HG03045 (cell line): ENCODE measurements at regions not wholly inside any gene's neighbourhood (a gene's known extent, or its start where the extent isn't known, plus 50 kb on each side); places are given as distances from the start of the nearest gene placed in this dataset.
"Not testable (repeated sequence)": the region's sequence is repeated elsewhere in the genome, so short reads cannot be mapped to it uniquely, and the experiment has no call there.

Experiments used
- ATAC-seq: cut with Tn5 transposase; IDR thresholded peaks from one replicate; pipeline ENCODE4 v1.9.1; 2021; ENCODE audit warnings: mild to moderate bottlenecking, moderate library complexity; ENCODE audit not compliant: unreplicated experiment

DNA sequence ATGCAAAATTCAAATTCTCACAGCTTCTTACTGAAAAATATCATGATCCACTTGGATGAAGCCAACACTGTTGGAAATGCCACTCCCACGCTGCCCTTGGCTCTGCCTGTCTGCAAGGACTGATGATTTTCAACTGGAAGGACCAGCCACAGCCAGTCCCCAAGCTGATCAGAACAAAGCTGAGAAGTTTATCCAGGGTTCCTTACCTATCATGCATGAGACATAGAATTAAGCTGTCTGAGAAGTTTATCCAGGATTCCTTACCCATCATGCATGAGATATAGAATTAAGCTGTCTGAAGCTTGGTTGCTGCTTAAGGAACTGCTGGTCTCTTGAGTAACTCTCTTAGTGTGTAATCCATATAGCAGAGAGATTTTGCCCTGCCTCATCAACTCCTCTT, 159.8 kb upstream of the TMEM260 start:
- ATAC-seq: no peak

DNA sequence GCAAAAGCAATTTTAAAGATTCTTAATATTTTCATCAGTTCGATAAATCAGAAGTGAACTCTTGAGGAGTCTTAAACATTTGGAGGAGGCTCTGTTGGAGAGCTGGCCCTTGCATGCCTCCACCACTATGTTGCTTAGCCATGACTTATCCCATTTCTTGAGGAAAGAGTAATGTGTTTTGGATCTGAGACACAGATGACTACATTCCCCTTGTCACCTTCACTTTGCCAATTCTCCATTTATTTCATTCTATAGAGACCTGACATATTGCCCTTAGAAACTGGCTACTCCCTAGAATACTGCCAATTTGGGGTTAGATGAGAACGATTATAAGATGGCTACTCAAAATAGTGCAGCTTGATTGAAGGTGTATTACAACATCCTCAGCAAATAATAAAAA, 157.4 kb upstream of the TMEM260 start:
- ATAC-seq: no peak

DNA sequence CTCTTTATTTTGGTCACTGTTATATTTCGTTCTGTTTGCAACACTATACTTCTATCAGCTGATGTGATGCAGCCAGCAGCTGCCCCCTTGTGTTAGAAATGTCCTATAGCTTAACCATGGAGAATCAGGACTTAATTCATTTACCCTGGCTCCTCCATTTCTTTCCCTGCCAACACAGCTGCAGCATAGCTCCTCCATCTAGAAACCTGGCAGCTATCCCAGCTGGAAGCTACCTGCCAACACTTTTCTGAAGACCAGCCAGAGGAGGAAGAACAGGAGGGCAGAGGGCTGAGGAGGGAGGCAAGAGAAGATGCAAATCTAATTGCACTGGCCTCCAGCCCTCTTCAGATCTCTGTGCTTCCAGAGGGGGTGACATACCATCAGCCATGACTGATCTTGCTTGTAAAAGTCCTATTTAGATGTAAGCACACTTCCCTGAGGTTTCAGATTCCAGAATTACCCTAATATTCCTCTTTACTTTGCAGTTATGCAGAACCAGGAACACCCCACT, 156.8 kb upstream of the TMEM260 start:
- ATAC-seq: no peak

DNA sequence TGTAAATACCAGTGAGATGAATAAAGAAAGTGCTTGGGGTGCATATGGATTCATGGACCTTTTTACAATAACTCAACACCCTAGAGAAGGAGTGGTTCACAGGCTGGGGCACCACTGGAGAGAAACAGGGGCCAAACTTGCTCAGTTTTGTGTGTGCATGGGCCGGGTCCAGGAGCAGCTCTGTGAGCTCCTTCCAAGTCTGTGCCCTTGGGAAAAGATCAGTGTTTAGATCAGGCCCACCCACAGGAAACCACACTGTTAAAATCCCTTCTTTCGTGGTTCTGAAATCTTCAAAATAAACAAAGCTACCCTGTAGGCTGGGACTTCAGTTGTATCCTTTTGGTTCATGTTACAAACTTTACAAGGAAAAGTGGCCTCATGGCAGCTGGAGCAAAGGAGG, 156.1 kb upstream of the TMEM260 start:
- no peak for ATAC-seq

DNA sequence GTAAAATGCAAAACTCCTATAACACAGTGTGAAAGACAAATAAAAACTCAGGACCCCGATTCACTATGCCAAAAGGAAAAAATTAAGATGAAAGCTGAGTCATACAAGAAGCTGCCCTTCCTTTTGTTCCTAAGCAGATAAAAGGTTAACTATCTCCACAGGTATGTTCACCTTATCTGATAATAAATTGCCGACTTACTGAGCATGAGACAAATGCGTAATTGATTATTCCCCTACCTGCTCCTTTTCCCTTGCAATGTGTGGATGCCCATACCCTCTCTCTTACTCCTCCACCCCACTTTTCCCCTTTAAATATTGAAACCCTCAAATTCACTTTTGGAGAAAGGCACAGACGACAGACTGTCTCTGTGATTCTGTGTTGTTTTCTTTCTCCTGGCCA, 148.6 kb upstream of the TMEM260 start:
- ATAC-seq: no peak

DNA sequence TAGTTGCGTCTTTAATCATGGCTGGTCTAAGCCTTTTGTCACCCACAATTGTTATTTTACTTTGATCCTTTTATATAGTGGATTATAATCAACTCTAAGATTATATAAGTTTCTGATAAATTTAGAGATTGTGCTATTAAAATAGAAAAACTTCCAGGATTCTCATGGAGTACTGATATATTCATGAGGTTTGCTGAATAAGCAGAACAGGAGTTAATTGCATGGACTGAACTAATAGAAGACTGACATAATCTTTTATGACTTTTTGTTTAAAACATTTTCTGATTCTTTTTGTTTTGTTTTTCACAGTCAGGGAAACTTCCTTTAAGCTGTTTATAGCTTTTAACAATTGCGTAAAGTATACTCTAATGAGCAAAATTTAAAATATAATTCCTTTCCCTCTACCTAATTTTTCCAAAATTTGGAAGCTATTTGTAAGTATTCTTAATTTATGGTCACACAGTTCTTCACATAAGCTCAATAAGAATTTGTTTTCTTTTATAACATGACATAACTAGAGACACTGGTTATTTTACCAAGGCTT, 129.9 kb upstream of the TMEM260 start:
- ATAC-seq: no peak

DNA sequence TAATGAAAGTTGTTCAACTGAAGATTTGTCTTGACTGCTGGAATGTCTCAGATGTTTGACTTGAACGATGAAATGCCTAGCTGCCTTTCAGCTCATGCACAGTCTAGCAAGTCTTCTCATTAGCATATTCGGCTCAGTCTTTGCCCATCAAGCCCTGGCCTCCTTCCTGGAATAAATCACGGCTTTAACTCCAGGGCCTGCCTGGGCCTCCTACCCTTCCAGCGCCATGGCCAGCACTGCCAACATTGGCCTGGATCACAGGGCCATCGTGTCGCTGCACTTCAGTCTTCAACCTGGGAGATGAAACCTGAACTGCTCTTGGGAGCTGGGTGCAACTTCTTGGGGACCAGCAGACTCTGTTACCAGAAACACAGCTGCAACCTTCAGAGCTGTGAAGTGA, 126.7 kb upstream of the TMEM260 start:
- ATAC-seq: no peak

DNA sequence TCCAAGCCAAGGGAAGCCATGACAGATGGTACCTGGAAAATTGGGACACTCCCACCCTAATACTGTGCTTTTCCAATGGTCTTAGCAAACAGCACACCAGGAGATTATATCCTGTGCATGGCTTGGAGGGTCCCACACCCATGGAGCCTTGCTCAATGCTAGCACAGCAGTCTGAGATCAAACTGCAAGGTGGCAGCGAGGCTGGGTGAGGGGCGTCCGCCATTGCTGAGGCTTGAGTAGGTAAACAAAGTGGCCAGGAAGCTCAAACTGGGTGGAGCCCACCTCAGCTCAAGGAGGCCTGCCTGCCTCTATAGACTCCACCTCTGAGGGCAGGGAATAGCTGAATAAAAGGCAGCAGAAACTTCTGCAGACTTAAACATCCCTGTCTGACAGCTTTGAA, 124.9 kb upstream of the TMEM260 start:
- not testable (repeated sequence) for ATAC-seq

DNA sequence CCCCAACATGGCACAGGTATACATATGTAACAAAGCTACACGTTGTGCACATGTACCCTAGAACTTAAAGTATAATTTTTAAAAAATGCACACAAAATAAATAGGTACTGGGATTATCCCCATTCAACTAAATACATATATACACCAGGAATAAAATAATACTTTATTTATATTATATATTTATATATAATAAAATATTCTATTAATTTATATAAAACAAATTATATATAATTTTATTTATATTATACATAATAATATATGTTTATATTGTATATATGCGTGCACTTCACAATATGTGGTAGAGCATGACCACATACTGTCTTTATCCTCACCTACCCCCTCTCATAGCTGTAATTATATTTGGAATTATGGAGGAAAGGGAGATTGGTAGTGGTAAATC, 119.1 kb upstream of the TMEM260 start:
- no peak for ATAC-seq

DNA sequence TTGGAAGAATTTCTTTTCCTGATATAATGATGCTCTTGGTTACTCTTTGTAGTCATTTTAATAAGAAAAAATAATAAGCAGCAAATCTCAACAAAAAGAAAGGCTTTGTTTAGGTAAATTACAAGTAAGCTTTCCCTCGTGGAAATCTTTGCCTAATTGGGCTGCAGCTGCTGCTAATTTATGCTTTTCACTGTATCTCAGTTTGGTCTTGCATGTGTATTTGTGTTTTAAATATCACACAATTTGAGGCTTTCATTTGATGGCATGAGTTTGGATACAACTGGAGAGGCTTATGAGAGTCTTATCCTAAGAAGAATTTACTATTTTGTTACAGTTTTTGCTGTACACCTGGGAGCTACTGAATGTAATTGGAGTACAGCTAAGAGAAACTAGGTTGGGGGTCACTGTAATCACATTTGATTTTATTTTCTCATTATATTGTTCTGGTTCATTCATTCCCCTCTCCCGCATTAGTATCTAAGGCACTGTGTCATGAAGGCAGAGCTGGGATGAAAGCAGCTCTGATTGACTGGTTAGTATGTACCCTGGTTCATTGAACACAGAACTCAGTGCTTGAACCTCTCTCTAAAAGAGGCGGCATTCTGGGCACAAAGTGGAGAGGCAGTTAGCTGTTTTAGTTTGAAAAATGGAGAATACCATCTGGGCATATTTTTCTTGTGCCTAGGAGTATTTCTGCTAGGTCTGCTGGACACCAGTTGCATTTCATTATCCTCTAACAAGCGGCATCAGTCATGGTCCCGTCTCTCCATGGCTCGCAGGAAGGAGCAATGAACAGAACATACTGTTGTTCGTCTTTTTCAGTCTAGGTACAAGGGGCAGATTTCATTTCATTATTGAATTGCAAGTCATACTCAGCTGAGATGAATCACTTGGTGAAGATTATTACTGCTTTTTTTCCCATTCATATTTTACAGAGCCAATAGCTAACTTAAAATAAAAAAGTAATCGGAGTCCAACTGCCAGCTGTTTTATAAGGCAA, 118.0 kb upstream of the TMEM260 start:
- ATAC-seq: no peak

DNA sequence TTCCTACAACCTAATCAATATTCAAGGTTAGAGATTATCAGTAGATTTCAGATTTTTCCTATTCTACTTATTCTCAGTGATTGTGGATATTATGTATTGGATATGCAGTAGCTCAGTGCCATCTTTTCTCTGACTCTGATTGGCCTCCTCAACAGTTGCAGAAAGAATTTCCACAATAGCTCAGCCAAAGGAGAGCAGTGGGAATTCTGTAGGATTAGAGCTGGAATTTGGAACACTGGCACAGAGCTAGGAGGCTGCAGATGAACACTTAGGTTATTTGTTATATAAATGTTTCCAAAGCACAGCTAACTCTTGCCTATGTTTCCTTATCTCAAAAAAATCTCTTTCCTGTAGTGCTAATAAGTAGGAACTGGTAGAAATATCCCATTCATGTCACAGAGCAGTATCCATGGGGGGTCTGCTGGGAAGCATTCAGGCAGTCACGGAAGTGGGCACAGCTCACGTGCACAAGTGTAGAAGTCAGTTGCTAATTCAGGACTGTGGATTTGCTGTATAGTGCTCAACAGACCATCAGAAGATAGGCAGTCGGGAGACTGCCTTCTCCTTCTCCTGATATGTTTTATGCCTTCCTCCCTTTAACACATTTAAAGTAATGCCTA, 116.2 kb upstream of the TMEM260 start:
- no peak for ATAC-seq

DNA sequence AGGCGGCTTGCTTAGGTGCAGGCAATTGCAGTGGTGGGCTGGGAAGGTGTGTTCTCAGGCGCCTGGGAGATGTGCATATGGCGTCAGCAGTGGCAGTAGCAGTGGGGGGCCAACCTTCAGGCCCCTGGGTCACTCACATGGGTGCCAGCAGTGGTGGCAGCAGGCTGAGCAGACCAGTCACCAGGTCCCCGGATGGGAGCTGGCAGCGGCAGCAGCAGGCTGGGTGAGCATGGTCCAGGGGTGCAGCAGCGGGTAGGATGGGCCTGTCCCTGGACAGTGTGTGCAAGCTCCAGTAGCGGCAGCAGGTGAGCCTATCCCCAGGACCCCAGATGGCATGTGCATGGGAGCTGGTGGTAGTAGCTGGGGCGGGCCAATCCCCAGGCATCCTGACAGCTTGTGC, 108.5 kb upstream of the TMEM260 start:
- ATAC-seq: no peak

DNA sequence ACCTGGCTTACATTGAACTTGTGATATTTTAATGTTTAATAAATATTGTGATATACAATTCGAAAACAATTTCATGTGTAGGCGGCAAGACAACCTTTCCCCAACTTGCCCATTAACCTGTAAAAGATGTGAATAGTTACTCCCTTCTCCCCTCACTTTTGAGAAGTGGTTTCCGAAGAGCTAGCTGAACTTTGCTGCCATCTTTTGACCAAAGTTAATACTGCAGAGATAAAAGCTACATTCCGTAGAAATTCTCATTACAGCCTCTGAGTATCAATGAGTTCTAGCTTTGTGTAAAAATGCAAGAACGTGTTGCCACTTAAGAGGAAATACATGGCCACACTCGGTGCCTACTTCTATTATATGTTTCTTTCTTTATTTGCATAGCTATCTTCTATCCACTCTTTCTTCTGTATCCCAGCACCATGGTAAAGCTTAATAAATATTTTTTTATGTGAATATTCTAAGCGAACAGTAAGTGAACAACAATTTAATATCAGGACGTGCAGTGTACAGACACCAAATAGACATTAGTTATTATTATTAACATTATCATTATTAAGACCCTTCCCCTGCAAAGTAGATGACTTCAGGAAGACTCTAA, 105.1 kb upstream of the TMEM260 start:
- no peak for ATAC-seq

DNA sequence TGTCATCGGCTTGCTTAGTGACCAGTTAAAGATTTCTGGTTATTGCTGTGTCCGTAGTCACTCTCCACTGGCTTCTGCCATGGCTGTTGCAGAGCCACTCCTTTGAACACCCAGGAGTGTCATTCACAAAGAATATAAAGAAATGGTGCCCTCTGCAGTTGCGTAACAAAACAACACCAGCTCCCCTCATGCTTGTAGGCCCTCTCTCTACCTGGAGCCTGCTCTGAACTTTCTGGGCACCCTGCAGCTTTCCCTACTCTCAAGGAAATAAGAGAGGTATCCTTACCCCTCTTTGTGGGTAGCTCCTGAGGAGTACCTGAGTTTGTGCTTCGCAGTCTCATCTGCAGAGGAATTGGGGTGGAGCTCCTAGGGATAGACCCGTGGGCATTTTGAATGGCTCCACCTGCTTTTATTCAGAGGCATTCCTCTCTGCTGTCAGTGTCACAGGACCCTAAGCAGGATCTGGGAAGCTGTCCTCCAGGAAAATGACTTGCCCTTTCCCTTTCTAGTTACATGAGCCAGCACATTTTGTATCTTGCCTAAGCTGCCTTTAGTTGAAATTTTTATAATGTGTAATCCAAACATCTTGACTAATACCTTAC, 97.2 kb upstream of the TMEM260 start:
- ATAC-seq: no peak

DNA sequence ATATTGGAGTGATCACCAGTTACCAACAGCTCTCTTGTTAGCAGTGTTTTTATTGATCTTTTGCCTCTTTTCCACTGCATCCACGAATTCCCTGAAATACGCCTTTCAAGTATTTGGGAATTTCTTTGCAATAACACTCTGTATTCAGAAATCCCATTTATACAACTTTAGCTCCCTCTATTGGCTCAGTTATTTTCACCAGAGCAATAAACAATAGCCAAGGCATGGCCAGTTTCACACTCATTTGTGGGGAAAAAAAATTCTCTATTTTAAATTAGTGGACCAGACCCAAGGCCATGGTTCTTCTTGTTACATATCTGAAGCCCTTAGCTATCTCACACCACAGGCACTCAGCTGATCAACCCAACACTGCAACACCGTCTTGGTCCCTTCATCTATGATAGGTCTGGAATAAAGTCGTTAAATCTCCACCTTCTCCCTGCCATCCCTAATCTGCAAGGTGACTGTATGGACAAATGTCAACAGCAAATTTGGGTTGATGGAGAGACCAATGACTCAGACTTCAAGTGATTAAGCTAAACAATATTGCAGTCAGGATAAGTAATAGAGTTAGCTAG, 92.4 kb upstream of the TMEM260 start:
- no peak for ATAC-seq

DNA sequence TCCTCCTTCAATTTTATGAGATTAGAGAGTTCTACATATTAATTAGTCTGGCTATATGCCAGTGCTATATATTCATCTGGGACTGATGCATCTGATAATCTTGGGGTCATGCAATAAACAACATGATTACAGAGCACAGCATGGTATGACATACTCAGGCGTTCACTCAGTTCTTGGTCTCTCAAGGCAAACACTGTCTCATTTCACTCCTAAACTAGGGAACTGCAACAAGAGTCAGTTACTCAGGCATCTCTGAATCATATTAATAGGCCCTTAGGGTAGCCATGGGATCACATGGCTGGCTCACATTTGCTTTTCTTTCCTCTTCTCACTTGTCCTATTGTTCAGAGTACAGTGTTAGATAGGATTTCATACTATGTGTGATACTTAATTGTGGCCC, 91.8 kb upstream of the TMEM260 start:
- ATAC-seq: no peak

DNA sequence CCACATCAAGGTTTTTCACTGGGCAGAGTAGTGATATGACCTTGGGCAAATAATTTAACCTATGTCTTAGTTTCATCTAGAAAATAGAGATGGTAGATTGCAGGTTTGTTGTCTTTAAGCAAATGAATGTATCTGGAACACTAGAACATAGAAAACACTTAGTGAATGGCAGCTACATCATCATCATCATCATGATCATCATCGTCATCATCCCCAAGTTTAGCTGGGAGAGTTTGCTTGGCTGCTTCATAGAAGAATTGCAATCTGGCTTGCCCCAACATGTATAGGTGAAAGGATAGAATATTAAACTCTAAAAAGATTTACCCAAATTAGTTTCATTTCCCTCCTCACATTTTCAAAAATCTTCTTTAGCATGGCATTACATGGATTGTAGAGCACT, 91.3 kb upstream of the TMEM260 start:
- no peak for ATAC-seq

DNA sequence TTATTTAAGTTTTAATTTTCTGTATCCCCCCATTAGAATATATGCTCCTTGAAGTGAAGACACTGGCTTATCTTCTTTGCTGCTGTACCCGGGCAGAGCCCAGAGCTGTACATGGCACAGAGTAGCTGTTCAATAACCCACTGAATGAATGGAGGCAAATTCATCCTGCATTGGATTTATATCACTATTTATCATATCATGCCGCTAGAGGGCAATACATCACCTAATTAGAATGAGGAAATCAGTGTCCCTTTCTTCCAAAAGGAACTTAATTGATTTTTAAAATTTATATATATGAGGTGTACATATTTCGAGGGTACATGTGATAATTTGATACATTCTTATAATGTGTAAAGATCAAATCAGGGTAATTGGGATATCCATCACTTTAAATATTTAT, 89.2 kb upstream of the TMEM260 start:
- ATAC-seq: no peak

DNA sequence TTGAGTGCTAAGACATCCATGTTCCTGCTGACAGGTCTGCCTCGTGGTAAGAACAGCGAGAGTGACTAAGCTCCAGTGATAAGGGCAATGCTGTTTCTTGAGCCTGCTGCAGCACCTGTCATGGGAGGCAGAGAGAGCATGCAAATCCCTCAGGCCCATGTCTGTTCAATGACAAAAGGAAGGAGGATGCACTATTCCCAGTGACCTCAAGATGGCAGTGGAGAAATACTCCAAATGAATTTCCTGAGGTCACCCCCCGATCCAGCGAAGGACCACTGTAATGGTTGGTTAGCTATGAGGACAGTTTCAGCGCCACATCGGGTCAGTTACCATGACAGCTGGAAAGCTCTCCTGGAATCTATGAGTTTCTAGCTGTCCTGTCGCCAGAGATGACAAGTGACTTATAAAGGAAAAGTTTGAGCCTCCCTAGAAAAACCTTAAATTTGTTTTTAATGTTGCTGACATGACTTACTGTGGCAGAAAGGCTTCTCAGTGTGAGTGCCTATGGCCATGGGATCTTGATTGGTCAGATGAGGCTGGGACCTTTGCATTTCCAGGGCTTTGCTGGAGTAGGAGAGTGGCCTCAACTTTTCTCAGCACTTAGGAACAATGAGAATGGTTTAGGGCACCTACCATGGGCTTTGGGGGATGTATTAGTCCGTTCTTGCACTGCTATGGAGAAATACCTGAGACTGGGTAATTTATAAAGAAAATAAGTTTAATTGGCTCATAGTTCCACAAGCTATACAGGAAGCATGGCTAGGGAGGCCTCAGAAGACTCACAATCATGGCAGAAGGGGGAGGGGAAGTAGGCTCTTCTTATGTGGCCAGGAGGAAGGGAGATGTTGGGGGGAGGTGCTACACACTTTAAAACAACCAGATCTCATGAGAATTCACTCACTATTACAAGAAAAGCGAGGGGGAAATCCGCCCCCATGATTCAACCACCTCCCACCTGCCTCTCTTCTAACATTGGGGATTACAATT, 88.0 kb upstream of the TMEM260 start:
- ATAC-seq: peak; percentile 49

DNA sequence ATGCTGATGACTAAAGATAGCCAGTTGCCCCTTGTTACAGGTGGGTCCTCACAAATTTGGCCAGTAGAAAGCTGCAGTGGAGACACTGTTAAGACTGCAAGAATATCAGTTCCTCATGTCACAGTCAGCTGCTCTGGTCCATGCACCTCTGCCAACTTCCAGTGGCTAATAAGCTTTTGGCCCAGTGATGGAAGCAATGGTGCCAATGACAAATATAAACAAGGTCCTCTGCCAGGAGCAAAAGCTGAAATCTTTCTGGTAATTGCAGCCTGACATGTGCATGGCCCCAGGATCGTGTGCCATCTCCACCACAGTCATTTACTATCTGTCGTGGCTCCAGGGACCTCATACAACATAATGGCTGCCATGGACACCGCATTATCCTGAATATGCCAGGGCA, 85.4 kb upstream of the TMEM260 start:
- ATAC-seq: no peak
